IMR-90 (cell line): ENCODE measurements at regions not wholly inside any gene's neighbourhood (a gene's known extent, or its start where the extent isn't known, plus 50 kb on each side); places are given as distances from the start of the nearest gene placed in this dataset.

Experiments used
- ATAC-seq: fragments of 200-7000 bp; cut with Tn5 transposase; 2 replicates; pipeline ENCODE4 v1.9.1; 2020; ENCODE audit warnings: low read depth, mild to moderate bottlenecking, moderate library complexity
- BruUV-seq: library from RNA; stranded (reverse); fragments of 400-500 nt; replicated peaks from 2 replicates; lab custom pipeline; 2021; lab: Mats Ljungman, UMichigan
- CTCF ChIA-PET: fragments of 300-600 bp; formaldehyde crosslinking; extraction: SDS; loops from one replicate; lab custom pipeline; 2021; ENCODE audit warnings: antibody characterized with exemption; lab: Yijun Ruan, JAX
- POLR2A ChIA-PET: fragments of 300-600 bp; sonication (Branson Sonifier 250); formaldehyde crosslinking; loops from one replicate; lab custom pipeline; 2022; ENCODE audit warnings: antibody characterized with exemption; ENCODE audit not compliant: unreplicated experiment; lab: Charles Lee
- DNase-seq: peaks from one replicate; pipeline ENCODE4 v3.0.0; 2013
- H2AFZ ChIP-seq: replicated peaks from 2 replicates; pipeline ENCODE3; 2013; ENCODE audit warnings: low read length, mild to moderate bottlenecking; ENCODE audit not compliant: poor library complexity
- H2AK5ac ChIP-seq: 2 replicates; pipeline ENCODE4 v1.6.1; 2013; ENCODE audit warnings: low read depth, low read length, inconsistent platforms
- H2AK9ac ChIP-seq: replicated peaks from 2 replicates; pipeline ENCODE3; 2013; ENCODE audit warnings: mild to moderate bottlenecking, low read depth, low read length, moderate library complexity; ENCODE audit not compliant: poor library complexity
- H2BK120ac ChIP-seq: 2 replicates; pipeline ENCODE4 v1.6.1; 2013; ENCODE audit warnings: low read depth, low read length, inconsistent platforms
- H2BK15ac ChIP-seq: 3 replicates; pipeline ENCODE4 v1.6.1; 2013; ENCODE audit warnings: low read depth, low read length, inconsistent platforms
- H2BK20ac ChIP-seq: 2 replicates; pipeline ENCODE4 v1.6.1; 2013; ENCODE audit warnings: low read depth, mild to moderate bottlenecking, inconsistent platforms, low read length, moderate library complexity
- H2BK5ac ChIP-seq: 2 replicates; pipeline ENCODE4 v1.6.1; 2013; ENCODE audit warnings: mild to moderate bottlenecking, low read depth, low read length, inconsistent platforms; ENCODE audit not compliant: poor library complexity, severe bottlenecking
- H3K14ac ChIP-seq: replicated peaks from 2 replicates; pipeline ENCODE4 v1.6.1; 2013; ENCODE audit warnings: low read depth, low read length, inconsistent platforms
- H3K18ac ChIP-seq: 2 replicates; pipeline ENCODE4 v1.6.1; 2013; ENCODE audit warnings: low read depth, low read length, control low read depth
- H3K23ac ChIP-seq: 2 replicates; pipeline ENCODE4 v1.6.1; 2013; ENCODE audit warnings: low read depth, low read length, inconsistent platforms
- H3K27ac ChIP-seq: 2 replicates; pipeline ENCODE4 v1.5.1; 2013; ENCODE audit warnings: mild to moderate bottlenecking, control low read depth, low read length; ENCODE audit not compliant: insufficient read depth
- H3K27me3 ChIP-seq: 2 replicates; pipeline ENCODE4 v1.6.1; 2013; ENCODE audit warnings: low read length; ENCODE audit not compliant: control insufficient read depth, insufficient read depth
- H3K36me3 ChIP-seq: 2 replicates; pipeline ENCODE4 v1.6.1; 2013; ENCODE audit warnings: low read length, mixed read lengths; ENCODE audit not compliant: control insufficient read depth, insufficient read depth
- H3K4ac ChIP-seq: 2 replicates; pipeline ENCODE4 v1.6.1; 2013; ENCODE audit warnings: low read depth, low read length, inconsistent platforms
- H3K4me1 ChIP-seq: 2 replicates; pipeline ENCODE4 v1.6.1; 2013; ENCODE audit warnings: low read length, mixed read lengths; ENCODE audit not compliant: control insufficient read depth, insufficient read depth
- H3K4me2 ChIP-seq: 2 replicates; pipeline ENCODE4 v1.6.1; 2013; ENCODE audit warnings: low read depth, mild to moderate bottlenecking, control low read depth, low read length, moderate library complexity
- H3K4me3 ChIP-seq: 2 replicates; pipeline ENCODE4 v1.5.1; 2013; ENCODE audit warnings: low read depth, mild to moderate bottlenecking, control low read depth, low read length, moderate library complexity; ENCODE audit not compliant: insufficient read depth
- H3K56ac ChIP-seq: 2 replicates; pipeline ENCODE4 v1.6.1; 2013; ENCODE audit warnings: low read length, inconsistent platforms; ENCODE audit not compliant: insufficient read depth; ENCODE audit errors: extremely low read depth
- H3K79me1 ChIP-seq, 2 experiments: 2 replicates each; pipeline ENCODE4 v1.6.1; 2013; ENCODE audit warnings: low read length in 2 of 2, inconsistent platforms in 1 of 2, low read depth in 1 of 2
- H3K9ac ChIP-seq: 2 replicates; pipeline ENCODE4 v1.6.1; 2013; ENCODE audit warnings: low read depth, low read length, control low read depth
- H3K9me1 ChIP-seq: 2 replicates; pipeline ENCODE4 v1.6.1; 2013; ENCODE audit warnings: low read length, inconsistent platforms; ENCODE audit not compliant: insufficient read depth
- H3K9me3 ChIP-seq: 2 replicates; pipeline ENCODE4 v1.6.1; 2013; ENCODE audit warnings: low read length; ENCODE audit not compliant: control insufficient read depth, insufficient read depth
- H4K20me1 ChIP-seq: 2 replicates; pipeline ENCODE4 v1.6.1; 2013; ENCODE audit warnings: low read length, inconsistent platforms; ENCODE audit not compliant: insufficient read depth
- H4K5ac ChIP-seq: 2 replicates; pipeline ENCODE4 v1.6.1; 2013; ENCODE audit warnings: mild to moderate bottlenecking, low read depth, low read length, control low read depth
- H4K8ac ChIP-seq, 2 experiments: 2 replicates each; pipeline ENCODE4 v1.6.1; 2013; ENCODE audit warnings: low read depth in 2 of 2, low read length in 2 of 2, control low read depth in 1 of 2, inconsistent platforms in 1 of 2
- H4K91ac ChIP-seq: 2 replicates; pipeline ENCODE4 v1.6.1; 2013; ENCODE audit warnings: low read depth, low read length, inconsistent platforms; ENCODE audit not compliant: insufficient read depth
- CEBPB ChIP-seq: IDR thresholded peaks from 2 replicates; pipeline ENCODE4 v1.6.1; 2012; ENCODE audit warnings: low read depth, low read length, improper control_type of control experiment
- ELK1 ChIP-seq: fragments of 150-350 bp; IDR thresholded peaks from 2 replicates; pipeline ENCODE4 v1.6.1; 2016; ENCODE audit warnings: low read depth, mild to moderate bottlenecking, low read length, moderate library complexity, borderline replicate concordance
- MAFK ChIP-seq: IDR thresholded peaks from 2 replicates; pipeline ENCODE4 v1.6.1; 2012; ENCODE audit warnings: low read depth, low read length, improper control_type of control experiment
- MXI1 ChIP-seq: IDR thresholded peaks from 2 replicates; pipeline ENCODE4 v1.6.1; 2012; ENCODE audit warnings: low read depth, mild to moderate bottlenecking, low read length, moderate library complexity, borderline replicate concordance
- NFE2L2 ChIP-seq: fragments of 150-350 bp; IDR thresholded peaks from 2 replicates; pipeline ENCODE4 v1.6.1; 2016; ENCODE audit warnings: low read depth, mild to moderate bottlenecking, low read length
- RAD21 ChIP-seq: IDR thresholded peaks from 2 replicates; pipeline ENCODE4 v1.6.1; 2012; ENCODE audit warnings: low read length, improper control_type of control experiment
- RCOR1 ChIP-seq: IDR thresholded peaks from 2 replicates; pipeline ENCODE4 v1.6.1; 2012; ENCODE audit warnings: mild to moderate bottlenecking, low read length, improper control_type of control experiment; ENCODE audit not compliant: insufficient replicate concordance
- RFX5 ChIP-seq: IDR thresholded peaks from 2 replicates; pipeline ENCODE4 v1.8.0; 2012; ENCODE audit warnings: low read depth, mild to moderate bottlenecking, low read length, moderate library complexity
- SMC3 ChIP-seq: fragments of 150-350 bp; IDR thresholded peaks from 2 replicates; pipeline ENCODE4 v1.6.1; 2016; ENCODE audit warnings: low read depth, mild to moderate bottlenecking, antibody characterized with exemption, low read length, moderate library complexity
- dilution Hi-C: fragments of 300-500 bp; cut with HindIII; formaldehyde crosslinking; loops from one replicate; pipeline ENCODE4 v1.14.3; 2018; ENCODE audit warnings: low sequenced_read_pairs; ENCODE audit not compliant: unreplicated experiment
- in situ Hi-C: fragments of 300-500 bp; cut with MboI; formaldehyde crosslinking; loops from 3 replicates; pipeline ENCODE4 v1.14.3; 2019; ENCODE audit warnings: low sequenced_read_pairs, inconsistent platforms, mixed read lengths
- intact Hi-C: fragments of 100-400 bp; cut with micrococcal nuclease; formaldehyde crosslinking; loops from 2 replicates; pipeline ENCODE4 v1.10.0; 2022

- TF ChIP-seq MXI1 = no peak
- no peak for TF ChIP-seq MAFK
- no peak for TF ChIP-seq NFE2L2
- no peak for TF ChIP-seq RCOR1
- TF ChIP-seq ELK1 = no peak
- TF ChIP-seq RFX5 = no peak
- TF ChIP-seq RAD21 = no peak
- no peak for TF ChIP-seq CEBPB
- TF ChIP-seq SMC3 = no peak
Measured at GRCh38 chr5:130532786-130533185, 628.5 kb downstream of the CHSY3 start.

More at GRCh38 chr5:130532786-130533185, 628.5 kb downstream of the CHSY3 start:
- H3K9ac ChIP-seq = no peak overlapping the region
- DNase-seq (no peak), ATAC-seq (no peak)
- H2BK5ac ChIP-seq = no peak overlapping the region
- H4K8ac ChIP-seq = no peak overlapping the region
- H3K14ac ChIP-seq = no peak overlapping the region
- H3K56ac ChIP-seq = no peak overlapping the region
- no peak overlapping the region for H4K5ac ChIP-seq
- no peak overlapping the region for H2AK5ac ChIP-seq
- in situ Hi-C loops = no loop called here
- no peak overlapping the region for H2BK15ac ChIP-seq
- H3K4me1 ChIP-seq = no peaks in the 10 kb centered on the region
- H3K18ac ChIP-seq = no peak overlapping the region
- CTCF ChIA-PET = no interaction called here
- H3K9me3 ChIP-seq = peaks cover 4% of the 10 kb centered on the region; the same call in 1 of the 2 replicates
- H3K79me1 ChIP-seq = no peaks in the 10 kb centered on the region
- no peaks in the 10 kb centered on the region for H4K20me1 ChIP-seq
- no peak overlapping the region for H2BK120ac ChIP-seq
- intact Hi-C loops = no loop called here
- no peak overlapping the region for H2BK20ac ChIP-seq
- no peak overlapping the region for H2AK9ac ChIP-seq
- no peaks in the 10 kb centered on the region for H3K36me3 ChIP-seq
- no peak overlapping the region for H4K91ac ChIP-seq
- H2AFZ ChIP-seq = no peak overlapping the region
- H3K4me2 ChIP-seq = no peak overlapping the region
- no peak overlapping the region for H3K23ac ChIP-seq
- POLR2A ChIA-PET = no interaction called here
- no peak overlapping the region for H3K27ac ChIP-seq
- no peak overlapping the region for H3K4me3 ChIP-seq
- H3K27me3 ChIP-seq = no peaks in the 10 kb centered on the region
- dilution Hi-C loops = no loop called here
- no peaks in the 10 kb centered on the region for H3K9me1 ChIP-seq
- no TSS peak for BruUV-seq
- no peak overlapping the region for H3K4ac ChIP-seq
